KMS-11 (cell line): ENCODE measurements at regions not wholly inside any gene's neighbourhood (a gene's known extent, or its start where the extent isn't known, plus 50 kb on each side); places are given as distances from the start of the nearest gene placed in this dataset.
"Not testable (repeated sequence)": the region's sequence is repeated elsewhere in the genome, so short reads cannot be mapped to it uniquely, and the experiment has no call there.

Experiments used
- H2AFZ ChIP-seq: fragments of 200-600 bp; sonication (generic); 2 replicates; pipeline ENCODE4 v1.6.1; 2016; ENCODE audit warnings: antibody characterized with exemption, mixed run types, low read depth
- H3K27ac ChIP-seq: fragments of 200-600 bp; sonication (generic); 2 replicates; pipeline ENCODE4 v1.6.1; 2016; ENCODE audit warnings: mild to moderate bottlenecking, mixed run types
- H3K27me3 ChIP-seq: fragments of 200-600 bp; sonication (generic); 2 replicates; pipeline ENCODE4 v1.6.1; 2017; ENCODE audit warnings: mild to moderate bottlenecking, low read depth, mixed run types, moderate library complexity; ENCODE audit not compliant: insufficient read depth
- H3K36me3 ChIP-seq: fragments of 200-600 bp; sonication (generic); 2 replicates; pipeline ENCODE4 v1.6.1; 2017; ENCODE audit warnings: mild to moderate bottlenecking, mixed run types; ENCODE audit not compliant: insufficient read depth
- H3K4me1 ChIP-seq: fragments of 200-600 bp; sonication (generic); 2 replicates; pipeline ENCODE4 v1.6.1; 2016; ENCODE audit warnings: mild to moderate bottlenecking, low read depth, mixed run types; ENCODE audit not compliant: poor library complexity, severe bottlenecking
- H3K4me2 ChIP-seq: fragments of 200-600 bp; sonication (generic); 2 replicates; pipeline ENCODE4 v1.7.0; 2016; ENCODE audit warnings: mild to moderate bottlenecking, mixed run types
- H3K4me3 ChIP-seq: fragments of 200-600 bp; sonication (generic); IDR thresholded peaks from 2 replicates; pipeline ENCODE4 v1.6.1; 2017; ENCODE audit warnings: low read depth, low read length, mixed read lengths; ENCODE audit not compliant: insufficient read depth
- H3K79me2 ChIP-seq: fragments of 200-600 bp; sonication (generic); 2 replicates; pipeline ENCODE4 v1.6.1; 2016; ENCODE audit warnings: low read depth, mixed run types; ENCODE audit not compliant: insufficient read depth
- H3K9ac ChIP-seq: fragments of 200-600 bp; sonication (generic); 2 replicates; pipeline ENCODE4 v1.6.1; 2016; ENCODE audit warnings: mild to moderate bottlenecking, mixed run types
- H4K20me1 ChIP-seq: fragments of 200-600 bp; sonication (generic); 2 replicates; pipeline ENCODE4 v1.6.1; 2016; ENCODE audit warnings: mild to moderate bottlenecking, mixed run types; ENCODE audit not compliant: insufficient read depth
- CTCF ChIP-seq: fragments of 200-600 bp; sonication (generic); conservative IDR thresholded peaks from 2 replicates; pipeline ENCODE4 v1.6.1; 2017; ENCODE audit warnings: low read depth, mild to moderate bottlenecking, antibody characterized with exemption, low read length, moderate library complexity, mixed read lengths

GRCh38 chr10:22137542-22137941 lies 80.3 kb downstream of the EBLN1 start:
- Histone ChIP-seq H3K27me3 (no peaks in the 10 kb centered on the region), H3K4me1 (no peaks in the 10 kb centered on the region), H3K4me2 (no peak overlapping the region), H3K4me3 (no peak overlapping the region), H3K9ac (no peak overlapping the region), H3K79me2 (no peaks in the 10 kb centered on the region), H3K36me3 (no peaks in the 10 kb centered on the region), H2AFZ (no peak overlapping the region), H4K20me1 (no peaks in the 10 kb centered on the region), H3K27ac (no peak overlapping the region)
- no peak for TF ChIP-seq CTCF

- no peak for TF ChIP-seq CTCF
- Histone ChIP-seq H3K79me2 (no peaks in the 10 kb centered on the region), H3K27me3 (no peaks in the 10 kb centered on the region), H3K4me3 (no peak overlapping the region), H3K27ac (no peak overlapping the region), H3K4me1 (no peaks in the 10 kb centered on the region), H3K36me3 (no peaks in the 10 kb centered on the region), H4K20me1 (no peaks in the 10 kb centered on the region), H3K4me2 (no peak overlapping the region), H3K9ac (no peak overlapping the region), H2AFZ (no peak overlapping the region)
These were observed 82.2 kb downstream of the EBLN1 start for GRCh38 chr10:22135591-22135990.

- Histone ChIP-seq H2AFZ (no peak overlapping the region), H3K9ac (no peak overlapping the region), H3K4me1 (no peaks in the 10 kb centered on the region), H4K20me1 (no peaks in the 10 kb centered on the region), H3K79me2 (no peaks in the 10 kb centered on the region), H3K36me3 (no peaks in the 10 kb centered on the region), H3K27ac (no peak overlapping the region), H3K27me3 (no peaks in the 10 kb centered on the region), H3K4me3 (no peak overlapping the region), H3K4me2 (no peak overlapping the region)
- TF ChIP-seq CTCF = no peak
These were observed 83.8 kb downstream of the EBLN1 start for GRCh38 chr10:22133749-22134624.

GRCh38 chr10:22130824-22131223 lies 87.0 kb downstream of the EBLN1 start:
- not testable (repeated sequence) for H3K4me3 ChIP-seq, H3K4me1 ChIP-seq, H4K20me1 ChIP-seq, H3K4me2 ChIP-seq, H3K36me3 ChIP-seq, H3K79me2 ChIP-seq, H2AFZ ChIP-seq, H3K9ac ChIP-seq, H3K27ac ChIP-seq, H3K27me3 ChIP-seq

GRCh38 chr10:22129612-22130011 lies 88.2 kb downstream of the EBLN1 start:
- not testable (repeated sequence) for H3K9ac ChIP-seq, H3K4me2 ChIP-seq, H3K4me3 ChIP-seq

GRCh38 chr10:22121181-22121580 lies 96.6 kb downstream of the EBLN1 start:
- H3K9ac ChIP-seq, H3K4me2 ChIP-seq, H3K27me3 ChIP-seq, H3K36me3 ChIP-seq, H3K79me2 ChIP-seq, H4K20me1 ChIP-seq, H2AFZ ChIP-seq, H3K27ac ChIP-seq, H3K4me1 ChIP-seq, H3K4me3 ChIP-seq: not testable (repeated sequence)

More at GRCh38 chr10:22129612-22130011, 88.2 kb downstream of the EBLN1 start:
- H2AFZ ChIP-seq, H3K4me1 ChIP-seq, H4K20me1 ChIP-seq, H3K36me3 ChIP-seq, H3K27me3 ChIP-seq, H3K79me2 ChIP-seq, H3K27ac ChIP-seq: not testable (repeated sequence)

GRCh38 chr10:22120072-22120471 lies 97.7 kb downstream of the EBLN1 start:
- H3K9ac ChIP-seq, H3K4me2 ChIP-seq, H3K79me2 ChIP-seq, H3K36me3 ChIP-seq, H3K27ac ChIP-seq, H3K27me3 ChIP-seq, H4K20me1 ChIP-seq, H3K4me1 ChIP-seq, H2AFZ ChIP-seq, H3K4me3 ChIP-seq: not testable (repeated sequence)

- not testable (repeated sequence) for H3K4me2 ChIP-seq, H3K4me3 ChIP-seq, H3K9ac ChIP-seq, H3K27ac ChIP-seq, H4K20me1 ChIP-seq, H3K27me3 ChIP-seq, H2AFZ ChIP-seq, H3K4me1 ChIP-seq, H3K79me2 ChIP-seq, H3K36me3 ChIP-seq
These were observed 98.2 kb downstream of the EBLN1 start for GRCh38 chr10:22119575-22119974.
